ENCODE measurements at regions not wholly inside any gene's neighbourhood (a gene's known extent, or its start where the extent isn't known, plus 50 kb on each side); places are given as distances from the start of the nearest gene placed in this dataset.

- TF ChIP-seq, protein P1, sequence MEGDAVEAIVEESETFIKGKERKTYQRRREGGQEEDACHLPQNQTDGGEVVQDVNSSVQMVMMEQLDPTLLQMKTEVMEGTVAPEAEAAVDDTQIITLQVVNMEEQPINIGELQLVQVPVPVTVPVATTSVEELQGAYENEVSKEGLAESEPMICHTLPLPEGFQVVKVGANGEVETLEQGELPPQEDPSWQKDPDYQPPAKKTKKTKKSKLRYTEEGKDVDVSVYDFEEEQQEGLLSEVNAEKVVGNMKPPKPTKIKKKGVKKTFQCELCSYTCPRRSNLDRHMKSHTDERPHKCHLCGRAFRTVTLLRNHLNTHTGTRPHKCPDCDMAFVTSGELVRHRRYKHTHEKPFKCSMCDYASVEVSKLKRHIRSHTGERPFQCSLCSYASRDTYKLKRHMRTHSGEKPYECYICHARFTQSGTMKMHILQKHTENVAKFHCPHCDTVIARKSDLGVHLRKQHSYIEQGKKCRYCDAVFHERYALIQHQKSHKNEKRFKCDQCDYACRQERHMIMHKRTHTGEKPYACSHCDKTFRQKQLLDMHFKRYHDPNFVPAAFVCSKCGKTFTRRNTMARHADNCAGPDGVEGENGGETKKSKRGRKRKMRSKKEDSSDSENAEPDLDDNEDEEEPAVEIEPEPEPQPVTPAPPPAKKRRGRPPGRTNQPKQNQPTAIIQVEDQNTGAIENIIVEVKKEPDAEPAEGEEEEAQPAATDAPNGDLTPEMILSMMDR (IDR thresholded peaks at IDR 0.05; ENCODE audit: insufficient read depth, low read length, missing control alignments), result no peak
- ChIA-PET CTCF (no interaction called here), POLR2A (no interaction called here)
- H3K4me3 ChIP-seq (ENCODE audit: low read depth, low read length), result no peak overlapping the region
- no peak for DNase-seq (ENCODE audit: low read depth, low spot score)
These were observed 84.4 kb upstream of the SIX2 start for GRCh38 chr2:45093663-45094062.

- TF ChIP-seq, protein P1 (IDR thresholded peaks at IDR 0.05; ENCODE audit: insufficient read depth, low read length, missing control alignments), result no peak
- no peak overlapping the region for H3K4me3 ChIP-seq (ENCODE audit: low read depth, low read length)
- CTCF ChIA-PET, result interaction anchor here (0.9 kb wide), 1 partner anchor 112 kb away, joined by 3 read pairs; no protein-coding TSS in a partner anchor
- no peak for DNase-seq (ENCODE audit: low read depth, low spot score)
- POLR2A ChIA-PET, result no interaction called here
These were observed 83.9 kb upstream of the SIX2 start for GRCh38 chr2:45093181-45093580.

DNA sequence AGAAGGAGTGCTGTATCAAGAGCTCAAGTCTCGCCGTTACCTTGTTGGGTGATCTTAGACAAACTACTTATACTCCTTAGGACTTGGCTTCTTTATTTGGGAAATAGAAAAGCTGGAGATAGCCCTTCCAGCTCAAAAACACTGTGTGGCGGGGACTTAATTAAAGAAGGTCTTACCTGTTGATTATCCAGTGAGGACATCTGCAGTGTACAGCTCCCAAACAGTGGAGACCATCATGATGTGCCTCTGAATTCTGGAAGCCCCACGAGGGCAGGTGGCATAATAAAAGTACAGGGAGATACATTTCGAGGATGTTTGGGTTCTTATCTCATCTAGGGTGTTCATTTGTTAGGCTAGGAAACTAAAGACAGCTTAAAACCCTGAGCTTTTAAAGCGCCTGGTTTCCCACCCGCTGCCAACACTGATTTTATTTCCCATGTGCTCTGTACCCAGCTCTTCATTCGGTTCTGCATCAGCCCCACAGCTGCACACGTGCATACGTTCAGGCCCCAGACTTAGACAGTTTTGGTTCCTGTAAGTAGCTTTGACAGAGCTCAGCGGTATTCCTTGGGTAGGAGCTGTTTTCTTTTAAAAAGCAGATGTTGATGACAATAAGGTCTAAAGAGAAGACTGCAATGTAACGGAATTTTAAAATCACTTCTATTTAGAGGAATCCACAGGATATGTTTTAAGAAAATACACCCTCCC, 80.5 kb upstream of the SIX2 start:
- CTCF ChIA-PET, result interaction anchor here (1.7 kb wide), 1 partner anchor 405 kb away, joined by 4 read pairs; no protein-coding TSS in a partner anchor
- POLR2A ChIA-PET, result no interaction called here
- TF ChIP-seq, protein P1 (IDR thresholded peaks at IDR 0.05; ENCODE audit: insufficient read depth, low read length, missing control alignments), result no peak
- DNase-seq (ENCODE audit: low read depth, low spot score), result no peak
- no peak overlapping the region for H3K4me3 ChIP-seq (ENCODE audit: low read depth, low read length)

- TF ChIP-seq, protein P1 (IDR thresholded peaks at IDR 0.05; ENCODE audit: insufficient read depth, low read length, missing control alignments), result no peak
- ChIA-PET POLR2A (no interaction called here), CTCF (no interaction called here)
- DNase-seq (ENCODE audit: low read depth, low spot score), result no peak
- H3K4me3 ChIP-seq (ENCODE audit: low read depth, low read length), result no peak overlapping the region
These were observed 76.2 kb upstream of the SIX2 start for GRCh38 chr2:45085487-45085886.

- POLR2A ChIA-PET, result no interaction called here
- CTCF ChIA-PET, result no interaction called here
These were observed 75.2 kb upstream of the SIX2 start for GRCh38 chr2:45084361-45085020.

DNA sequence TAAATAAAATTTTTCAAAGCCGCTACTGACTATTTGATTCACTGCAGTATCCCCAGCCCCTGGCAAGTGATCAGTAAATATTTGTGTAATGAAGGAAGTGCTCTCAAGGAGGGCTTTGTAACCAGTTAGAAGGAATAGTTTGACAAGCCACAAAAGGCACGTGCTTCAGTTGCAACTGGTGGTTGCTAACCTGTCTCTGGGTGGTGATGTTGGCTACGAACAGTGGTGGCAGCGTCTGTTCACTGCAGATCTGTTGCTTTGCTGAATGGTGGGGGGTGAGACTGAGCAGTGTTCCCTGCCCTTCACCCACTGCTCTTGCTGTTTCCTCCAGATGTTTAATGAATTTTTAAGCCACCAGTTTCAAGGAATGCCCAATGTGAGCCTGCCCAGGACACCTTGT, 73.9 kb upstream of the SIX2 start:
- POLR2A ChIA-PET, result no interaction called here
- no peak for DNase-seq (ENCODE audit: low read depth, low spot score)
- CTCF ChIA-PET, result no interaction called here

More at GRCh38 chr2:45084361-45085020, 75.2 kb upstream of the SIX2 start:
- TF ChIP-seq, protein P1 (IDR thresholded peaks at IDR 0.05; ENCODE audit: insufficient read depth, low read length, missing control alignments), result no peak
- no peak for DNase-seq (ENCODE audit: low read depth, low spot score)
- H3K4me3 ChIP-seq (ENCODE audit: low read depth, low read length), result no peak overlapping the region

More for the DNA sequence above, 73.9 kb upstream of the SIX2 start:
- H3K4me3 ChIP-seq (ENCODE audit: low read depth, low read length), result no peak overlapping the region
- TF ChIP-seq, protein P1 (IDR thresholded peaks at IDR 0.05; ENCODE audit: insufficient read depth, low read length, missing control alignments), result no peak
